ENCODE measurements at regions not wholly inside any gene's neighbourhood (a gene's known extent, or its start where the extent isn't known, plus 50 kb on each side); places are given as distances from the start of the nearest gene placed in this dataset.
A peak's percentile ranks its signal among the peaks of the same experiment; 100 is the strongest.

GRCh38 chr6:155936551-155936950, 480.9 kb upstream of the NOX3 start:
- Mint-ChIP-seq H3K4me1 (peaks cover 30% of the 10 kb centered on the region), H3K9me3 (peaks cover 2% of the 10 kb centered on the region), H3K27me3 (ENCODE audit: low read depth) (no peaks in the 10 kb centered on the region), H3K36me3 (ENCODE audit: low read depth) (no peaks in the 10 kb centered on the region), H3K4me3 (peak overlapping the region; percentile 4), H3K27ac (ENCODE audit: unreplicated experiment) (no peak overlapping the region)
- DNase-seq (ENCODE audit: low read depth, low spot score) = no peak
- TF ChIP-seq CTCF (conservative IDR thresholded peaks at IDR 0.05) = no peak

- no peak for DNase-seq (ENCODE audit: low read depth, low spot score)
- H3K27ac Mint-ChIP-seq (ENCODE audit: unreplicated experiment) = peak overlapping the region; percentile 65
These were observed 480.5 kb upstream of the NOX3 start for GRCh38 chr6:155936127-155936526.

GRCh38 chr6:155916846-155917624, 461.4 kb upstream of the NOX3 start:
- Mint-ChIP-seq H3K27ac (ENCODE audit: unreplicated experiment) (no peak overlapping the region), H3K4me1 (no peaks in the 10 kb centered on the region), H3K27me3 (ENCODE audit: low read depth) (no peaks in the 10 kb centered on the region), H3K36me3 (ENCODE audit: low read depth) (no peaks in the 10 kb centered on the region), H3K9me3 (no peaks in the 10 kb centered on the region), H3K4me3 (no peak overlapping the region)
- no peak for DNase-seq (ENCODE audit: low read depth, low spot score)
- TF ChIP-seq CTCF (conservative IDR thresholded peaks at IDR 0.05) = no peak

More at GRCh38 chr6:155936127-155936526, 480.5 kb upstream of the NOX3 start:
- Mint-ChIP-seq H3K9me3 (peaks cover 2% of the 10 kb centered on the region), H3K4me3 (no peak overlapping the region), H3K27me3 (ENCODE audit: low read depth) (no peaks in the 10 kb centered on the region), H3K4me1 (peaks cover 30% of the 10 kb centered on the region), H3K36me3 (ENCODE audit: low read depth) (no peaks in the 10 kb centered on the region)
- TF ChIP-seq CTCF (conservative IDR thresholded peaks at IDR 0.05) = no peak

- no peak for DNase-seq (ENCODE audit: low read depth, low spot score)
- Mint-ChIP-seq H3K27me3 (ENCODE audit: low read depth) (no peaks in the 10 kb centered on the region), H3K27ac (ENCODE audit: unreplicated experiment) (no peak overlapping the region), H3K4me1 (no peaks in the 10 kb centered on the region), H3K9me3 (no peaks in the 10 kb centered on the region), H3K4me3 (no peak overlapping the region), H3K36me3 (ENCODE audit: low read depth) (no peaks in the 10 kb centered on the region)
- no peak for TF ChIP-seq CTCF (conservative IDR thresholded peaks at IDR 0.05)
These were observed 460.0 kb upstream of the NOX3 start for GRCh38 chr6:155915651-155916050.

DNA sequence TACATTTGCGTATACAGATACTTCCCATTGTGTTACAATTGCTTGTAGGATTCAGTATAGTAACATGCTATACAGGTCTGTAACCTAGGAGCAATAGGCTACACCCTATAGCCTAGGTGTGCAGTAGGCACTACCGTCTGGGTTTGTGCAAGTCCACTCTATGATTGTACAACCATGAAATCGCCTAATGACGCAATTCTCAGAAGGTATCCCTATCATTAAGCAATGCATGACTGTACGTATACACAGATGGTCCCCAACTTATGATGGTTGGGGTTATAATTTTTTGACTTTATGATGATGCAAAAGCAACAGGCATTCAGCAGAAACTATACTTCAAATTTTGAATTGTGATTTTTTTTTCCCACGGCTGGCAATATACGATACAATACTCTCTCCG, 458.2 kb upstream of the NOX3 start:
- TF ChIP-seq CTCF (conservative IDR thresholded peaks at IDR 0.05) = no peak
- peaks cover 3% of the 10 kb centered on the region for H3K4me1 Mint-ChIP-seq
- H3K27ac Mint-ChIP-seq (ENCODE audit: unreplicated experiment) = no peak overlapping the region
- no peaks in the 10 kb centered on the region for H3K36me3 Mint-ChIP-seq (ENCODE audit: low read depth)
- no peaks in the 10 kb centered on the region for H3K9me3 Mint-ChIP-seq
- H3K4me3 Mint-ChIP-seq = no peak overlapping the region
- no peaks in the 10 kb centered on the region for H3K27me3 Mint-ChIP-seq (ENCODE audit: low read depth)
- no peak for DNase-seq (ENCODE audit: low read depth, low spot score)
